ENCODE measurements at regions not wholly inside any gene's neighbourhood (a gene's known extent, or its start where the extent isn't known, plus 50 kb on each side); places are given as distances from the start of the nearest gene placed in this dataset.

DNA sequence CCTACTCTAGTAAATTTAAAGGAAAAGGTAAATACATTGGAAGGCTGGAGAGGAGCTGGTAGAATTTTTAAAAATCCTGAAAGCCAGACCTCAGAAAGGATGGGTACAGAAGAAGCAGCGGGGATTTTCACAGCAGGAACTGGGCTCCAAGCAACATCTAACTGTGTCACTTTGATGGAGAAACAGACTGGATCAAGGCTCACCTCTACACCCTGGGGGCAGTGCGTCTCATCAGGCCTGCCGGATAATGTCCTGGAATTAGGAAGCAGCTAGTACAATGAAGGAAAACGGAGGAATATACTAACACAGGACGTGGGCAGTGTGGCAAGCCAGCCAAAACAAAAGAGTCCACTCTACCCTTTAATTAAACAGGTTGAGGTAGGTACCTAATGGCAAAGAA, 463.6 kb downstream of the TAF11L14 start:
- Histone ChIP-seq H3K27me3 (ENCODE audit: control insufficient read depth in 3 of 3, insufficient read depth in 3 of 3, low read length in 3 of 3) (no peaks in the 10 kb centered on the region), H3K27ac (ENCODE audit: low read depth, low read length) (no peak overlapping the region), H3K9ac (ENCODE audit: low read depth in 1 of 3, low read length in 3 of 3) (no peak overlapping the region), H3K4me1 (ENCODE audit: control insufficient read depth in 3 of 3, insufficient read depth in 3 of 3, low read length in 3 of 3) (no peaks in the 10 kb centered on the region), H3K36me3 (ENCODE audit: control insufficient read depth in 3 of 3, insufficient read depth in 3 of 3, low read length in 3 of 3) (no peaks in the 10 kb centered on the region), H3K4me3 (ENCODE audit: low read length in 3 of 3) (no peak overlapping the region), H3K9me3 (ENCODE audit: control insufficient read depth in 3 of 3, low read length in 3 of 3) (no peaks in the 10 kb centered on the region)

DNA sequence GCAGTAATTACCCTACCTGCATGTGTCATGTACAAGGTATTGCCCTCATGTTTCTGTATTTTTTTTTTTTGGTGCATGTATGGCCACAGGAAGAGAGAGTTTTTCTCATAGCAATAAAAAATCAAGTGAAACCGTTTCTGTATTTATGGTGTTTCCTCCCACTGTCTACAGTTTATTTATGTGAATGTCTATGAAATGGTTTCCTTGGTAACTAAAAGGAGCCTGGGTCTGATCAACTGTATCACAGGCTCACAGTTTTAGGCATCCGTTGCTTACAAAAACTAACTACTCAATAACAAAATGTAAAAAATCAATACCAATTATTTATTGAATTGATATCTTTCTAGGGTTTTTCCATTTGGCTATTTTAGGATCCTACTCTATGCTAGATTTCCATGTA, 464.4 kb downstream of the TAF11L14 start:
- Histone ChIP-seq H3K4me3 (ENCODE audit: low read length in 3 of 3) (no peak overlapping the region), H3K9me3 (ENCODE audit: control insufficient read depth in 3 of 3, low read length in 3 of 3) (no peaks in the 10 kb centered on the region), H3K9ac (ENCODE audit: low read depth in 1 of 3, low read length in 3 of 3) (no peak overlapping the region), H3K27ac (ENCODE audit: low read depth, low read length) (no peak overlapping the region), H3K27me3 (ENCODE audit: control insufficient read depth in 3 of 3, insufficient read depth in 3 of 3, low read length in 3 of 3) (no peaks in the 10 kb centered on the region), H3K4me1 (ENCODE audit: control insufficient read depth in 3 of 3, insufficient read depth in 3 of 3, low read length in 3 of 3) (no peaks in the 10 kb centered on the region), H3K36me3 (ENCODE audit: control insufficient read depth in 3 of 3, insufficient read depth in 3 of 3, low read length in 3 of 3) (no peaks in the 10 kb centered on the region)

DNA sequence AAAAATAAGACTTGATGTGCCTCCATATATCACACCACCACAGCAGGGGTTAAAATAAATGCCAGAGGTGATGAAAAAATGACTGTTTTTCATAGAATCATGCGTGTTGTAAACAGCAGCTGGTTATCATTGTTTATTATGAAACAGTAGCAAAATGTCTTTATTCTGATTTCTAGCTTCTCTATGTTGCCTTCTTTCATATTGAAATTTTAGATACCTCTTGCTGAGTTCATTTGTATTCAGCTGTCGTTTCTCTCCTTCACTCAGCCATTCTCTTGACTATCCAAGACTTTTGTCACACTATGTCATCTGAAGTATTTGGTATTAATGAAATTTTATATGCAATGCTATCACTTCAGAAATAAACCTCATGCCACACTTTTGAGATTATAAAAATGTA, 465.0 kb downstream of the TAF11L14 start:
- no peaks in the 10 kb centered on the region for H3K27me3 ChIP-seq (ENCODE audit: control insufficient read depth in 3 of 3, insufficient read depth in 3 of 3, low read length in 3 of 3)
- no peaks in the 10 kb centered on the region for H3K36me3 ChIP-seq (ENCODE audit: control insufficient read depth in 3 of 3, insufficient read depth in 3 of 3, low read length in 3 of 3)
- H3K27ac ChIP-seq (ENCODE audit: low read depth, low read length) = no peak overlapping the region
- H3K9ac ChIP-seq (ENCODE audit: low read depth in 1 of 3, low read length in 3 of 3) = no peak overlapping the region
- H3K9me3 ChIP-seq (ENCODE audit: control insufficient read depth in 3 of 3, low read length in 3 of 3) = no peaks in the 10 kb centered on the region
- no peak overlapping the region for H3K4me3 ChIP-seq (ENCODE audit: low read length in 3 of 3)
- no peaks in the 10 kb centered on the region for H3K4me1 ChIP-seq (ENCODE audit: control insufficient read depth in 3 of 3, insufficient read depth in 3 of 3, low read length in 3 of 3)

DNA sequence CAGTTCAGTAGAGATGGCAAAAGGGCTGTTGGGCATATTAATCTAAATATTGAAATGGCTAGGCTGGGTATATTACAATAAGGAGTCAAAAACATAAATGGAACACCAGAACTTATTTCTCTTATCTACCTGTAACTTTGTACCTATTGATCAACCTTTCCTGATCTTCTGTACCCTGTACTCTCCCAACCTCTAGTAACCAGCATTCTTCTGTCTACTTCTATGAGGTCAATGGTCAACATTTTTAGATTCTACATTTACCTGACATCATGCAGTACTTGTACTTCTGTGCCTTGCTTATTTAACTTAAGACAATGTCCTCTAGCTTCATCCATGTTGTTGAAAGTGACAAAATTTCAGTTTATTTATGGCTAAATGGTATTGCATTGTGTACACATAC, 467.3 kb downstream of the TAF11L14 start:
- H3K4me3 ChIP-seq (ENCODE audit: low read length in 3 of 3) = no peak overlapping the region
- no peaks in the 10 kb centered on the region for H3K27me3 ChIP-seq (ENCODE audit: control insufficient read depth in 3 of 3, insufficient read depth in 3 of 3, low read length in 3 of 3)
- no peaks in the 10 kb centered on the region for H3K36me3 ChIP-seq (ENCODE audit: control insufficient read depth in 3 of 3, insufficient read depth in 3 of 3, low read length in 3 of 3)
- no peaks in the 10 kb centered on the region for H3K4me1 ChIP-seq (ENCODE audit: control insufficient read depth in 3 of 3, insufficient read depth in 3 of 3, low read length in 3 of 3)
- H3K9me3 ChIP-seq (ENCODE audit: control insufficient read depth in 3 of 3, low read length in 3 of 3) = no peaks in the 10 kb centered on the region
- H3K9ac ChIP-seq (ENCODE audit: low read depth in 1 of 3, low read length in 3 of 3) = no peak overlapping the region
- no peak overlapping the region for H3K27ac ChIP-seq (ENCODE audit: low read depth, low read length)

DNA sequence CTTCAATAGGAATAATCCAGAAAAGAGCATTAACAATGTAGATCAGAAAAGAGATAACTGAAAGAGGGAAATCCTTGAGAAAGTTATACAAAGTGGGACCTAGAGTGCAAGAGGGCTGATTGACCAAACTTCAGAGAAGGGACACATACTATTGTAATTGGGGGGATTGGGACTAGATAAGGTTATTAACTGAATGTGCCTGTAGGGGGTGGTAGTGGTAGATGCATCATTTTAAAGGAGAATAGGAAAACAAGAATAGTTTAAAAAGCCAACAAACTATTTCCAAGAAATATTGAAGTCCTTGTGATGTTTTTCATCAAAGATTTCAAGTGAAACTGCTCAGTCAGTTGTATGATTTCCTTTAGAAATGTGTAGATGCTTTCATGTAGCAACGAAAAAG, 468.5 kb downstream of the TAF11L14 start:
- Histone ChIP-seq H3K27ac (ENCODE audit: low read depth, low read length) (no peak overlapping the region), H3K4me3 (ENCODE audit: low read length in 3 of 3) (no peak overlapping the region), H3K9me3 (ENCODE audit: control insufficient read depth in 3 of 3, low read length in 3 of 3) (no peaks in the 10 kb centered on the region)

DNA sequence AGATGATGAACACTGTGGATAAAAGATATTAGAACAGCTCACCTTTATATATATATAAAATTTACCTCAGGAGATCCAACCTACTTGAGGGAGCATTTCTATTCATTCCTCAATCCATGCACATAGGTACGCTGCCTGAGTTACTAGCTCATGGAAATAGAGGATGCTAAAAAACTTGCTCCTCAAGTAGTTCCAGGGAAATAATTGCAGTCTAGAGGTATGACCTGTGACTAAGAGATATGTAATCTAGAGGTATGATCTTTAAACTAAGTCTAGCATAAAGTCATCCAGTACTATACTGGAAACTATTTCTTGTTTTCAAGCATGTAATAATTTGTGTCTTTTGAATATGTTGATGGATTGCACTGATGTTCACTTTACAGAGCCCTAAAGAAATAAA, 471.2 kb downstream of the TAF11L14 start:
- H3K36me3 ChIP-seq (ENCODE audit: control insufficient read depth in 3 of 3, insufficient read depth in 3 of 3, low read length in 3 of 3) = no peaks in the 10 kb centered on the region
- H3K27ac ChIP-seq (ENCODE audit: low read depth, low read length) = no peak overlapping the region
- H3K4me3 ChIP-seq (ENCODE audit: low read length in 3 of 3) = no peak overlapping the region
- no peaks in the 10 kb centered on the region for H3K9me3 ChIP-seq (ENCODE audit: control insufficient read depth in 3 of 3, low read length in 3 of 3)
- H3K27me3 ChIP-seq (ENCODE audit: control insufficient read depth in 3 of 3, insufficient read depth in 3 of 3, low read length in 3 of 3) = no peaks in the 10 kb centered on the region
- no peak overlapping the region for H3K9ac ChIP-seq (ENCODE audit: low read depth in 1 of 3, low read length in 3 of 3)
- H3K4me1 ChIP-seq (ENCODE audit: control insufficient read depth in 3 of 3, insufficient read depth in 3 of 3, low read length in 3 of 3) = no peaks in the 10 kb centered on the region

More for the DNA sequence above, 468.5 kb downstream of the TAF11L14 start:
- no peaks in the 10 kb centered on the region for H3K36me3 ChIP-seq (ENCODE audit: control insufficient read depth in 3 of 3, insufficient read depth in 3 of 3, low read length in 3 of 3)
- H3K4me1 ChIP-seq (ENCODE audit: control insufficient read depth in 3 of 3, insufficient read depth in 3 of 3, low read length in 3 of 3) = no peaks in the 10 kb centered on the region
- no peak overlapping the region for H3K9ac ChIP-seq (ENCODE audit: low read depth in 1 of 3, low read length in 3 of 3)
- no peaks in the 10 kb centered on the region for H3K27me3 ChIP-seq (ENCODE audit: control insufficient read depth in 3 of 3, insufficient read depth in 3 of 3, low read length in 3 of 3)

DNA sequence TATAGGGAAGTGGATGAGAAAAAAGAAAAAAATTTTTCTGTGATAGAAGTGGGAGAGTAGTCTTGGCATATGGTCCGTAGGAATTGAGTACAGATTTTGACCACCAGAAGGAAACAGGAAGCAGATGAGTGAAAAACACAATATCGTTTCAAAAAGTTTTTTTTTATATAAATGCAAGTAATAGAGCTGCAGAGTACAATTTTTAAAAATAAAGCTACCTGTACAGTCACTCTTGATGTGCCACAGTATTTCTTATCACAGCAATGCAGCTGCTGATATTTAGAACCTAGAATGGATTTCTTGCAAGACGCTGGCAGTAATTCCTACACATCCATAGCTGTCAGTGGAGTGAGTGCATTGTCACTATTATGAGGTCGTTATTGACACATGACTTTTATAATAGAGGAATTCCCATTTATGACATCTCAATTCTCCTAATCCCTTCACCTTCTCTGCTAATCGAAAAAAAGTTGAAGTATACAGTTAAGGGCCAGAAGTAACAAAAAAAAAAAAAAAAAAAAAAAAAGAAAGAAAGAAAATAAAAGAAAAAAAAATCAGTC, 477.7 kb downstream of the TAF11L14 start:
- no peaks in the 10 kb centered on the region for H3K27me3 ChIP-seq (ENCODE audit: control insufficient read depth in 3 of 3, insufficient read depth in 3 of 3, low read length in 3 of 3)
- no peaks in the 10 kb centered on the region for H3K36me3 ChIP-seq (ENCODE audit: control insufficient read depth in 3 of 3, insufficient read depth in 3 of 3, low read length in 3 of 3)
- no peak overlapping the region for H3K9ac ChIP-seq (ENCODE audit: low read depth in 1 of 3, low read length in 3 of 3)
- H3K27ac ChIP-seq (ENCODE audit: low read depth, low read length) = no peak overlapping the region
- H3K4me1 ChIP-seq (ENCODE audit: control insufficient read depth in 3 of 3, insufficient read depth in 3 of 3, low read length in 3 of 3) = no peaks in the 10 kb centered on the region
- H3K4me3 ChIP-seq (ENCODE audit: low read length in 3 of 3) = no peak overlapping the region
- H3K9me3 ChIP-seq (ENCODE audit: control insufficient read depth in 3 of 3, low read length in 3 of 3) = no peaks in the 10 kb centered on the region

DNA sequence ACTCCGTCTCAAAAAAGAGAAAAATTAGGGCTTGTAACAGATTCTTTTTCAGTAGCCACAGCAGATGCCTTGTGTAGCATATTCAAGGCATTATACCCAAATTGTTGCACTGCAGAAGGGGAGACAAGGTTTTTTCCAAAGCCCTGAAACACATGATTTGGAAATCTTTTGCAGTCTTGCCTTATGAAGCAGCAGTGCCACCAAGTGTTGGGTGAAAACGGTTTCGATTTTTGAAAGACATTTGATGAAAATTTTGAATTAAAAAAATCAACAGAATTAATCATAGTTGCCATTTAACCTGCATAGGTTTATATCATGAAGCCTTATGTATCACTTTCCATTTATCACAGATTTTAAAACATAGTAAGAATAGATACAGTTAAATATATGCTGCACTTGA, 479.5 kb downstream of the TAF11L14 start:
- no peak overlapping the region for H3K27ac ChIP-seq (ENCODE audit: low read depth, low read length)
- H3K9me3 ChIP-seq (ENCODE audit: control insufficient read depth in 3 of 3, low read length in 3 of 3) = no peaks in the 10 kb centered on the region
- H3K36me3 ChIP-seq (ENCODE audit: control insufficient read depth in 3 of 3, insufficient read depth in 3 of 3, low read length in 3 of 3) = no peaks in the 10 kb centered on the region
- H3K4me3 ChIP-seq (ENCODE audit: low read length in 3 of 3) = no peak overlapping the region
- no peaks in the 10 kb centered on the region for H3K4me1 ChIP-seq (ENCODE audit: control insufficient read depth in 3 of 3, insufficient read depth in 3 of 3, low read length in 3 of 3)
- no peak overlapping the region for H3K9ac ChIP-seq (ENCODE audit: low read depth in 1 of 3, low read length in 3 of 3)
- no peaks in the 10 kb centered on the region for H3K27me3 ChIP-seq (ENCODE audit: control insufficient read depth in 3 of 3, insufficient read depth in 3 of 3, low read length in 3 of 3)

DNA sequence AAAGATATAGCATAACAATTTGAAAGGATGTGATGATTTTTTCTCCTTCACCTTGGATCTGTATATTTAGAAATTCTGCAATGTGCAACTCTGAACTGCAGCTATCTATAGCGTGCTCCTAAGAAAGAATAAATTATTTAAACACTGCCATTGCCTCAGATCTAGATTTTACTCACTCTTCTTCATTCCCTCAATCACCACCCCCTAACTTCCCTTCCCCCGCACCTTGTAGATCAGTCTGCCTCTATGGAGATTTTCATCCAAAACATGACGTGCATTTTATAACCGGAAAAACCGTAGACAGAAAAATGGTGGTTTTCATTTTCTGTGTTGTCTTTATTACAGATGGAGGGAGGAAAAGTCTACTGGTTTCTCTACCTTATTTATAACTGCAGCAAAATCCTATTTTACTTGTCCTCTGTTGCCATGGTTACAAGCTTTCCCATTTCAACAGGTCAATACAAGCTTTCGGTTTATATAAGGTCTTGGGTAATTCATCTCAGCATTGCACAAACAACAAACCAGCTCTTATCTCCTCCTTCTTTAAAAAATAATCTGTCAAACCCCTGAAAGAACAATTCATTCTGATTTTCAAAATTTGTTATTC, 480.0 kb downstream of the TAF11L14 start:
- Histone ChIP-seq H3K27me3 (ENCODE audit: control insufficient read depth in 3 of 3, insufficient read depth in 3 of 3, low read length in 3 of 3) (no peaks in the 10 kb centered on the region), H3K9ac (ENCODE audit: low read depth in 1 of 3, low read length in 3 of 3) (no peak overlapping the region), H3K9me3 (ENCODE audit: control insufficient read depth in 3 of 3, low read length in 3 of 3) (no peaks in the 10 kb centered on the region), H3K4me1 (ENCODE audit: control insufficient read depth in 3 of 3, insufficient read depth in 3 of 3, low read length in 3 of 3) (no peaks in the 10 kb centered on the region), H3K4me3 (ENCODE audit: low read length in 3 of 3) (no peak overlapping the region), H3K27ac (ENCODE audit: low read depth, low read length) (no peak overlapping the region), H3K36me3 (ENCODE audit: control insufficient read depth in 3 of 3, insufficient read depth in 3 of 3, low read length in 3 of 3) (no peaks in the 10 kb centered on the region)

DNA sequence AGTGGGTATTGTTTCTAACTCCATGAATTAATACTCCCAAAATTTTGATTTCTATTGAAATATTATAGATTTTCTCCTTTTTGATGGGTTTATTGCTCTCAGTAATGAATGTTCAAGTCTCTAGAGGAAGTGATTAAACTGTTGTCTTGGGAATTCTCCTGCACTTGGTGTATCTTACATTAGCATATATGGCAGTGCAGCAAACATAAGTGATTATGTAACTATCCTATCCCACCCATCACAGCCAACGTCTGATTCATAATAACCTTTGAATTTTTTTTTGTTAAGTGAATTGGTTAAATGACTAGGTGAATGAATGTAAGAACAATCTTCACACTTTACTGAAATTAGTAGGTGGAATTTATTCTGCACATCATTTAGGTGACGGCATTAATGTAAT, 483.7 kb downstream of the TAF11L14 start:
- Histone ChIP-seq H3K4me3 (ENCODE audit: low read length in 3 of 3) (no peak overlapping the region), H3K9ac (ENCODE audit: low read depth in 1 of 3, low read length in 3 of 3) (no peak overlapping the region), H3K4me1 (ENCODE audit: control insufficient read depth in 3 of 3, insufficient read depth in 3 of 3, low read length in 3 of 3) (no peaks in the 10 kb centered on the region), H3K27ac (ENCODE audit: low read depth, low read length) (no peak overlapping the region), H3K36me3 (ENCODE audit: control insufficient read depth in 3 of 3, insufficient read depth in 3 of 3, low read length in 3 of 3) (no peaks in the 10 kb centered on the region), H3K9me3 (ENCODE audit: control insufficient read depth in 3 of 3, low read length in 3 of 3) (no peaks in the 10 kb centered on the region), H3K27me3 (ENCODE audit: control insufficient read depth in 3 of 3, insufficient read depth in 3 of 3, low read length in 3 of 3) (no peaks in the 10 kb centered on the region)
